ENCODE measurements at regions not wholly inside any gene's neighbourhood (a gene's known extent, or its start where the extent isn't known, plus 50 kb on each side); places are given as distances from the start of the nearest gene placed in this dataset.
A peak's percentile ranks its signal among the peaks of the same experiment; 100 is the strongest.

DNA sequence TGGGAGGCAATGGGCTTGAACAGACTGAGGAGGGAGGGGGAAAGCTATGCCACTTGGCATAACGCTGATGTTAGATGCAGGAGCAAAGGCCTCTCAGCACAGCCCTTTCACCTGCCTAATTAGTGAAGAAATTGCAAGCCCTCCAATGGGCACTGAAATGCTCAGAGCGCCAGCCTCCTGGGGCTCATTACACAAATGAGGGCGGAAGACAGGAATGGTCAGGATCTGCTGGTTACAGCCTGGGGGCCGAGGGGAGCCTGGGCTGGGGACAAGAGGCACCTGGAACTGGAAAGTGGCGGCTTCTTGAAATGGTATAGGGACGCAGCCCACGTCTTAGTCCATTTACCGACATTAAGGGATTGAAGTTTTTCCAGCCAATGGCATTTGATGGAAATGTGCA, 50.2 kb upstream of the PLET1 start:
- TF ChIP-seq, protein P1, sequence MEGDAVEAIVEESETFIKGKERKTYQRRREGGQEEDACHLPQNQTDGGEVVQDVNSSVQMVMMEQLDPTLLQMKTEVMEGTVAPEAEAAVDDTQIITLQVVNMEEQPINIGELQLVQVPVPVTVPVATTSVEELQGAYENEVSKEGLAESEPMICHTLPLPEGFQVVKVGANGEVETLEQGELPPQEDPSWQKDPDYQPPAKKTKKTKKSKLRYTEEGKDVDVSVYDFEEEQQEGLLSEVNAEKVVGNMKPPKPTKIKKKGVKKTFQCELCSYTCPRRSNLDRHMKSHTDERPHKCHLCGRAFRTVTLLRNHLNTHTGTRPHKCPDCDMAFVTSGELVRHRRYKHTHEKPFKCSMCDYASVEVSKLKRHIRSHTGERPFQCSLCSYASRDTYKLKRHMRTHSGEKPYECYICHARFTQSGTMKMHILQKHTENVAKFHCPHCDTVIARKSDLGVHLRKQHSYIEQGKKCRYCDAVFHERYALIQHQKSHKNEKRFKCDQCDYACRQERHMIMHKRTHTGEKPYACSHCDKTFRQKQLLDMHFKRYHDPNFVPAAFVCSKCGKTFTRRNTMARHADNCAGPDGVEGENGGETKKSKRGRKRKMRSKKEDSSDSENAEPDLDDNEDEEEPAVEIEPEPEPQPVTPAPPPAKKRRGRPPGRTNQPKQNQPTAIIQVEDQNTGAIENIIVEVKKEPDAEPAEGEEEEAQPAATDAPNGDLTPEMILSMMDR (conservative IDR thresholded peaks at IDR 0.05; ENCODE audit: low read length): no peak

DNA sequence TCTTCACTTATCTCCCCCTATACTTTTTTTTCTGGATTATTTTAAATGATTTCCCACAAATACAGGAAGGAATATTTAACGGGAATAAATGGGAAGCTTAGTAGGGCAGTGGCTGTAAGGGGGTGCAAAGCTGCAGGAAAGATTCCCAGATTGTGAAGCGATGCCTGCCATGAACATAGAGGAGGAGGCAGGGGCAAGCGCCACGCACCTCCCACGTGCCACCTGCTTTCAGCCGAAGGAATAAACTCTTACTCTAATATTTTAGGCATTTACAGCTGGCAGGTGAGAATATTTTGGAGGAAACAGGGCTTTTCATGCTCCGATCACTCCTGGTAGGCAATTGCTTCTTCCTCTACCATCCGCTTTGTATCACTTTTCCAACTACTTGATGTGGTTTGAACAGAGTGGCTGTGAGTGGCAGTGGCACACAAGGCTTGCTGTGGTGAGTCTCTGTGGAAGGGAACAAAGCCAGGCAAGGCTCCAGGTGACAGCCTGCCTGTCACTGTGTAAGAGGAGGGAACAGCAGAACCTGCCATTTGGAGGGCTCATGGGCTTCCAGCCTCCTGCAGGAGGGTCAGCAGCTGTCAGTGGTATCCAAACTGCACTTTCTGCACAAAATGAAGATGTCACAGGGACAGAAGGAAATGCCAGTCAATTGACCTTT, 54.5 kb upstream of the PLET1 start:
- no peak overlapping the region for H3K4me3 ChIP-seq (ENCODE audit: low read length)
- DNase-seq (ENCODE audit: low read depth): no peak
- TF ChIP-seq, protein P1 (conservative IDR thresholded peaks at IDR 0.05; ENCODE audit: low read length): no peak

More for the DNA sequence above, 50.2 kb upstream of the PLET1 start:
- H3K4me3 ChIP-seq (ENCODE audit: low read length): no peak overlapping the region
- no peak for DNase-seq (ENCODE audit: low read depth)

DNA sequence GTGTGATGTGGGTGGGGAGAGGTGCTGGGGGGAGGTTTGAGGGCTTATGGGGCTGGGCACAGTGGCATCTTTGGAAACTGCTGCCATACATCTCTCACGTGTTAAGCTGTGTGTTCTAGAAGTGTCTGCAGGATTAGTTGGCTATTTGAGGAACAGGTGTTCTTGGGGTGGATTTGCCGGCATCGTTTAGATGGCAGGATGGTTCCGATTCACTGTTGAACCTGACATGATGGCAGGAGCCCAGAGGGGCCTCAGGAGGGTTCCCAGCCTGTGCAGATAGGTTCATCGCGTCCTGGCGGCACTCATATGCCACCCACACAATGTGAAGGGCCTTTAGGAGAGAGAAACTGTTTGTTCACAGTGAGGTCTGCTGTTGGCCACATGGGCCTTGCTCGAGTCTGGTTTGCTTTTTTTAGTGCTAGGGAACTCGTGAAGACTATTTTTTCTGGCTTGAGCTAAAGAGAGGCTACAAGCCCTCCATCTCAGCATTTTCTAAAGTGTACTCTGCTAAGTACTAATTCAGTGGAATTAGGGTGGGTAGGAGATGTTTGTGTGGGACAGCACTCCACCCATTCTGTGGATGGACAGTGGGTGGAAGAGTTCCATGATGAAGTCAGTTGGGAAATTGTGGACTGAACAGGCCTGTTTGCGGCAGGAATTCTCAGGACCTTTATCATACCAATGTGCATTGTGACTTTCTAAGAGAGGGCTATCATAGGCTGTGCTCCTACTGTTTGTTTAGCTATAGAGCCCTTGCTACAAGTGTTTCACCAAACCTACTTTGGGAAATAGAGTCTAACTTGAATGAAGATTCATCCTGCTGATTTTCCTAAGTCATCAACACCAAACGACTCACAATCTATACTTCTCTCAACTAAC, 55.4 kb upstream of the PLET1 start:
- no peak for DNase-seq (ENCODE audit: low read depth)
- no peak overlapping the region for H3K4me3 ChIP-seq (ENCODE audit: low read length)
- TF ChIP-seq, protein P1 (conservative IDR thresholded peaks at IDR 0.05; ENCODE audit: low read length): no peak

DNA sequence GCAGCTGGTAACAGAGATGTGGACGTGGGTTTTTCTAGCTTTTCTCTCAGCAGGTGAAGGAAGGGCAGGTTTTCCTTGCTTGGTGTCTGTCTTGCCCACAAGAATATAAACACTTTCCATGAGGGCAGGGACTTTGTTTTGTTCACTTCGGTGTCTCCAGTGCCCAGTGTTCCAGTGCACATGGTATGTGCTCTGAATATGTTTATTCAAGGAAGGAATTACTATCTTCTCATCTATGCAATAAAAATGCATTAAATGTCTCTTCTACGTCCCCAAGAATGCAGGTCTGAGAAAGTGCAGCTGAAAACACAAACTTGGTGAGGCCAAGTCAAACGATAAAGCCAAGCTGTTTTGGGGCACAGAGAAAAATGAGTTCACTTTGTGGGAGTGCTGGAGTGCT, 56.3 kb upstream of the PLET1 start:
- DNase-seq (ENCODE audit: low read depth): no peak
- H3K4me3 ChIP-seq (ENCODE audit: low read length): no peak overlapping the region
- TF ChIP-seq, protein P1 (conservative IDR thresholded peaks at IDR 0.05; ENCODE audit: low read length): no peak

DNA sequence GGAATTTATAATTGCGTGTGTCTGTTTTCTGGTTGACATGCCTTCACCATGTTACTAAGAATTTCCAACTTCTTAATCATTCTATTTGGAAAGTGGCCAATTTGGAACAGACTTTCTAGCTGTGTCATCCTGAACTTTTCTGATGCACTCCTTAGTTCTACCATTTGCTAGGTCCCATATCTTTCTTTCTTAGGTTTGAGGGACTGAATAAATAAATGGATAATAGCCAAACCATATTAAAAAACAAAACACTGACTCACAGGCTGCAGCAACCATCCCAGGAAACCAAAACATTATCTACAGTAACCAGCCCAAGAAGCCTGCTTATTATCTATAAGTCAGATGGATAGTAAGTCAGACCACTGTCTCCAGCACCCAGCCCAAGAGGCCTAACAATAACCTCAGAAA, 57.5 kb upstream of the PLET1 start:
- DNase-seq (ENCODE audit: low read depth): peak; percentile 94
- no peak overlapping the region for H3K4me3 ChIP-seq (ENCODE audit: low read length)
- TF ChIP-seq, protein P1 (conservative IDR thresholded peaks at IDR 0.05; ENCODE audit: low read length): no peak

DNA sequence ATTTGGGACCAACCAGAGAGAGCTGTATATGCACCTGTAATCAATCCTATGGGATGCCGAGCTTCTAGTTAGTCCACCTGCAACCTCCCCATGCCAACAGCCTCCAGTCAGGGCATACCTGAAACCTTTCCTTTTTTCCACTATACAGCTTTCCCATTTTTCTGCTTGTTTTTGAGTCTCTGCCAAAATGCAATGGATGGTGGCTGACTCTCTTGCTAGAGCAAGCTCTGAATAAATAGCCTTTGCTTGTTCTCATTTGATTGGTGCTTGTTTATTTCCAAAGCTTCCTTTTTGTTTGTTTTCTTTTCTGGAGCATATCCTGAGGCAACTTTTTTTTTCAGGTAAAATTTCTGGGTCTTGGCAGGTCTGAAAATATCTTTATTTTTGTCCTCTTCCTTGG, 58.0 kb upstream of the PLET1 start:
- no peak overlapping the region for H3K4me3 ChIP-seq (ENCODE audit: low read length)
- no peak for DNase-seq (ENCODE audit: low read depth)
- TF ChIP-seq, protein P1 (conservative IDR thresholded peaks at IDR 0.05; ENCODE audit: low read length): no peak

DNA sequence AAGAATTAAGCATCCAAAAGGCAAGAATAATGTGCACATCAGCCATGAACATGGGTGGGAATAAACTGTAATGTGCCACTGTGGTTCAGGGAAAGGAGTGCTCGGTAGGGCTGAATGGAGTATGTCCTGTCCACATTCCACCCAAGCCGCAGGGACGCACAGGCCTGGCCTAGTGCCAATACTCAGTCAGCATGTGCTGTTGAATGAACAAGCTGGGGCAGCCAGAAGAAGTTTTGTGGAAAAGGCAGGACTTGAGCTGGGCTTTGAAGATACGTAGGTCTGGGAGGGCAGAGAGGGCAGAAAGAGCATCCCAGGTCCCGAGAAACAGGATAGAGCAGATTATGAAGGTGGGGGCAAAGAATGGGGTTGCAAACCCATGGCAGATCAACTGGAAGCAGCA, 60.0 kb upstream of the PLET1 start:
- no peak overlapping the region for H3K4me3 ChIP-seq (ENCODE audit: low read length)
- TF ChIP-seq, protein P1 (conservative IDR thresholded peaks at IDR 0.05; ENCODE audit: low read length): no peak
- peak; percentile 87 for DNase-seq (ENCODE audit: low read depth)

Data from AG10803 (cell line).